ENCODE measurements at regions not wholly inside any gene's neighbourhood (a gene's known extent, or its start where the extent isn't known, plus 50 kb on each side); places are given as distances from the start of the nearest gene placed in this dataset.

- intact Hi-C loops (cut with DNase I, micrococcal nuclease): no loop called here
- Histone ChIP-seq H3K4me3 (no peak overlapping the region), H3K9me3 (no peaks in the 10 kb centered on the region), H3K36me3 (ENCODE audit: low read depth) (no peaks in the 10 kb centered on the region), H3K4me1 (ENCODE audit: low read depth) (no peaks in the 10 kb centered on the region)
- no peak for TF ChIP-seq CTCF (IDR thresholded peaks at IDR 0.05)
- ATAC-seq: no peak
- no peak for DNase-seq
Observed at GRCh38 chr2:157178874-157179273, 78.6 kb upstream of the GALNT5 start.

GRCh38 chr2:157179324-157180105 is 78.0 kb upstream of the GALNT5 start:
- no peak for DNase-seq
- Histone ChIP-seq H3K9me3 (no peaks in the 10 kb centered on the region), H3K36me3 (ENCODE audit: low read depth) (no peaks in the 10 kb centered on the region), H3K4me1 (ENCODE audit: low read depth) (no peaks in the 10 kb centered on the region), H3K4me3 (no peak overlapping the region)
- intact Hi-C loops (cut with DNase I, micrococcal nuclease): no loop called here
- ATAC-seq: no peak
- no peak for TF ChIP-seq CTCF (IDR thresholded peaks at IDR 0.05)

- no peaks in the 10 kb centered on the region for H3K9me3 ChIP-seq
- H3K4me1 ChIP-seq (ENCODE audit: low read depth): no peaks in the 10 kb centered on the region
- no peaks in the 10 kb centered on the region for H3K36me3 ChIP-seq (ENCODE audit: low read depth)
- H3K4me3 ChIP-seq: no peak overlapping the region
- DNase-seq (no peak), ATAC-seq (no peak)
- intact Hi-C loops (cut with DNase I, micrococcal nuclease): no loop called here
- no peak for TF ChIP-seq CTCF (IDR thresholded peaks at IDR 0.05)
Observed at GRCh38 chr2:157180359-157180758, 77.1 kb upstream of the GALNT5 start.

- ATAC-seq (no peak), DNase-seq (no peak)
- no peaks in the 10 kb centered on the region for H3K9me3 ChIP-seq
- intact Hi-C loops (cut with DNase I, micrococcal nuclease): no loop called here
- no peaks in the 10 kb centered on the region for H3K36me3 ChIP-seq (ENCODE audit: low read depth)
- H3K4me3 ChIP-seq: no peak overlapping the region
- no peaks in the 10 kb centered on the region for H3K4me1 ChIP-seq (ENCODE audit: low read depth)
- TF ChIP-seq CTCF (IDR thresholded peaks at IDR 0.05): no peak
Observed at GRCh38 chr2:157181234-157181633, 76.3 kb upstream of the GALNT5 start.

- H3K9me3 ChIP-seq: no peaks in the 10 kb centered on the region
- intact Hi-C loops (cut with DNase I, micrococcal nuclease): no loop called here
- no peaks in the 10 kb centered on the region for H3K4me1 ChIP-seq (ENCODE audit: low read depth)
- no peak for ATAC-seq
- no peak for DNase-seq
- H3K4me3 ChIP-seq: no peak overlapping the region
- no peak for TF ChIP-seq CTCF (IDR thresholded peaks at IDR 0.05)
- H3K36me3 ChIP-seq (ENCODE audit: low read depth): no peaks in the 10 kb centered on the region
Observed at GRCh38 chr2:157182204-157182709, 75.2 kb upstream of the GALNT5 start.
